ENCODE measurements at regions not wholly inside any gene's neighbourhood (a gene's known extent, or its start where the extent isn't known, plus 50 kb on each side); places are given as distances from the start of the nearest gene placed in this dataset.

GRCh38 chr21:15291621-15292266 lies 226.9 kb upstream of the NRIP1 start:
- Histone ChIP-seq H3K27me3 (ENCODE audit: insufficient read depth, low read length, poor library complexity) (no peaks in the 10 kb centered on the region), H3K27ac (ENCODE audit: low read length) (no peak overlapping the region), H3K9me3 (ENCODE audit: insufficient read depth, low read length, severe bottlenecking) (no peaks in the 10 kb centered on the region), H3K4me1 (ENCODE audit: insufficient read depth, low read length) (no peaks in the 10 kb centered on the region), H3K9ac (ENCODE audit: low read depth, low read length) (no peak overlapping the region), H3K4me2 (ENCODE audit: insufficient read depth, low read length) (no peak overlapping the region), H3K36me3 (ENCODE audit: insufficient read depth, low read length) (no peaks in the 10 kb centered on the region), H3K79me2 (ENCODE audit: insufficient read depth, low read length) (no peaks in the 10 kb centered on the region), H3K4me3 (ENCODE audit: low read depth in 1 of 2, low read length in 2 of 2) (no peak overlapping the region), H2AFZ (ENCODE audit: low read depth, low read length) (no peak overlapping the region), H4K20me1 (ENCODE audit: insufficient read depth, low read length) (no peaks in the 10 kb centered on the region)
- DNase-seq (no peak), ATAC-seq (ENCODE audit: insufficient read depth, low read depth) (no peak)
- no peak for TF ChIP-seq CTCF (IDR thresholded peaks at IDR 0.05; ENCODE audit: borderline replicate concordance, extremely low read depth, low read length, poor library complexity, severe bottlenecking)
- no peak for TF ChIP-seq EZH2 (IDR thresholded peaks at IDR 0.05; ENCODE audit: borderline replicate concordance, low read depth, low read length, severe bottlenecking)

GRCh38 chr21:15293240-15293639 lies 228.4 kb upstream of the NRIP1 start:
- Histone ChIP-seq H3K79me2 (ENCODE audit: insufficient read depth, low read length) (no peaks in the 10 kb centered on the region), H3K36me3 (ENCODE audit: insufficient read depth, low read length) (no peaks in the 10 kb centered on the region), H3K4me2 (ENCODE audit: insufficient read depth, low read length) (no peak overlapping the region), H2AFZ (ENCODE audit: low read depth, low read length) (no peak overlapping the region), H3K4me3 (ENCODE audit: low read depth in 1 of 2, low read length in 2 of 2) (no peak overlapping the region), H3K4me1 (ENCODE audit: insufficient read depth, low read length) (no peaks in the 10 kb centered on the region), H3K9me3 (ENCODE audit: insufficient read depth, low read length, severe bottlenecking) (no peaks in the 10 kb centered on the region), H4K20me1 (ENCODE audit: insufficient read depth, low read length) (no peaks in the 10 kb centered on the region), H3K9ac (ENCODE audit: low read depth, low read length) (no peak overlapping the region), H3K27me3 (ENCODE audit: insufficient read depth, low read length, poor library complexity) (no peaks in the 10 kb centered on the region), H3K27ac (ENCODE audit: low read length) (no peak overlapping the region)
- ATAC-seq (ENCODE audit: insufficient read depth, low read depth) (no peak), DNase-seq (no peak)
- TF ChIP-seq CTCF (IDR thresholded peaks at IDR 0.05; ENCODE audit: borderline replicate concordance, extremely low read depth, low read length, poor library complexity, severe bottlenecking) (no peak), EZH2 (IDR thresholded peaks at IDR 0.05; ENCODE audit: borderline replicate concordance, low read depth, low read length, severe bottlenecking) (no peak)

GRCh38 chr21:15295875-15296274 lies 231.1 kb upstream of the NRIP1 start:
- no peaks in the 10 kb centered on the region for H3K36me3 ChIP-seq (ENCODE audit: insufficient read depth, low read length)
- no peak overlapping the region for H2AFZ ChIP-seq (ENCODE audit: low read depth, low read length)
- DNase-seq (no peak), ATAC-seq (ENCODE audit: insufficient read depth, low read depth) (peak; percentile 70)
- H3K4me1 ChIP-seq (ENCODE audit: insufficient read depth, low read length), result no peaks in the 10 kb centered on the region
- H4K20me1 ChIP-seq (ENCODE audit: insufficient read depth, low read length), result no peaks in the 10 kb centered on the region
- H3K4me2 ChIP-seq (ENCODE audit: insufficient read depth, low read length), result no peak overlapping the region
- no peak overlapping the region for H3K4me3 ChIP-seq (ENCODE audit: low read depth in 1 of 2, low read length in 2 of 2)
- H3K9ac ChIP-seq (ENCODE audit: low read depth, low read length), result no peak overlapping the region
- peaks cover 8% of the 10 kb centered on the region for H3K9me3 ChIP-seq (ENCODE audit: insufficient read depth, low read length, severe bottlenecking)
- TF ChIP-seq CTCF (IDR thresholded peaks at IDR 0.05; ENCODE audit: borderline replicate concordance, extremely low read depth, low read length, poor library complexity, severe bottlenecking), result no peak
- TF ChIP-seq EZH2 (IDR thresholded peaks at IDR 0.05; ENCODE audit: borderline replicate concordance, low read depth, low read length, severe bottlenecking), result no peak
- no peaks in the 10 kb centered on the region for H3K27me3 ChIP-seq (ENCODE audit: insufficient read depth, low read length, poor library complexity)
- H3K79me2 ChIP-seq (ENCODE audit: insufficient read depth, low read length), result no peaks in the 10 kb centered on the region
- H3K27ac ChIP-seq (ENCODE audit: low read length), result no peak overlapping the region

All from DND-41 (cell line).